Esophagus squamous epithelium (tissue), 5 donors: ENCODE measurements at regions not wholly inside any gene's neighbourhood (a gene's known extent, or its start where the extent isn't known, plus 50 kb on each side); places are given as distances from the start of the nearest gene placed in this dataset.
A peak's percentile ranks its signal among the peaks of the same experiment; 100 is the strongest.

Experiments
- DNase-seq: peaks from one replicate; lab custom pipeline; 2025; lab: John Stamatoyannopoulos, UW
- H3K27ac ChIP-seq, 4 donors: fragments of 200-600 bp; sonication (generic); one replicate each; pipeline ENCODE4 v1.5.1; 2016 to 2019; ENCODE audit warnings: mild to moderate bottlenecking in 1 of 4
- H3K27me3 ChIP-seq, 4 donors: fragments of 200-600 bp; sonication (generic); 1 replicate in 3 of 4; 2 replicates in 1 of 4; pipeline versions ENCODE4 v1.5.1 to v1.6.0; 2017 to 2021; ENCODE audit warnings: antibody characterized with exemption in 1 of 4
- H3K36me3 ChIP-seq, 3 donors: fragments of 200-600 bp; sonication (generic); one replicate each; pipeline ENCODE4 v1.5.1; 2016 to 2019
- H3K4me1 ChIP-seq, 3 donors: fragments of 200-600 bp; sonication (generic); one replicate each; pipeline ENCODE4 v1.5.1; 2017 to 2019
- H3K4me3 ChIP-seq, 4 donors: fragments of 200-600 bp; sonication (generic); 1 replicate in 3 of 4; 2 replicates in 1 of 4; pipeline ENCODE4 v1.5.1; 2016 to 2019; ENCODE audit warnings: mild to moderate bottlenecking in 2 of 4, moderate library complexity in 1 of 4
- H3K9me3 ChIP-seq, 3 donors: fragments of 200-600 bp; sonication (generic); one replicate each; pipeline ENCODE4 v1.5.1; 2016 to 2019
- CTCF ChIP-seq, 6 experiments: fragments of 450-650 bp in 4 of 6; fragments of 200-600 bp in 2 of 6; sonication (generic) in 2 of 6; IDR thresholded peaks; one replicate each; pipeline ENCODE4 v1.5.1; 2016 to 2019; ENCODE audit warnings: antibody characterized with exemption in 6 of 6, mild to moderate bottlenecking in 4 of 6, moderate library complexity in 4 of 6
- POLR2A ChIP-seq, 4 donors: fragments of 450-650 bp; IDR thresholded peaks; one replicate each; pipeline ENCODE4 v1.6.1; 2017; ENCODE audit warnings: antibody characterized with exemption in 4 of 4, mild to moderate bottlenecking in 4 of 4, moderate library complexity in 3 of 4
- WGBS, 2 donors: methylation state at CpG; one replicate each; pipeline ENCODE4 v1.1.5; 2018; 5-methylcytosine and 5-hydroxymethylcytosine counted together
- intact Hi-C: fragments of 100-400 bp; cut with DNase I; formaldehyde crosslinking; loops from one replicate; pipeline ENCODE4 v1.15.0; 2022
- donor health status: DM: yes; HTN: yes; CAD: no.

- H3K9me3 ChIP-seq: no peaks in the 10 kb centered on the region
- no peak for DNase-seq
- 72 to 84% methylated on average over 1 of the region's 1 CpG for WGBS, 2 donors
- H3K4me3 ChIP-seq: peak overlapping the region in 1 of 4 donors; percentile 26
- H3K27ac ChIP-seq: peak overlapping the region in 1 of 4 donors; percentile 36
- no peak for TF ChIP-seq POLR2A (IDR thresholded peaks at IDR 0.05)
- no peaks in the 10 kb centered on the region for H3K36me3 ChIP-seq
- peaks cover 0 to 15% (median 0%) of the 10 kb centered on the region in 3 donors for H3K4me1 ChIP-seq
- intact Hi-C loops: no loop called here
- peaks cover 0 to 52% (median 2%) of the 10 kb centered on the region in 4 donors for H3K27me3 ChIP-seq
Observed at GRCh38 chr9:21564175-21564574, 82.1 kb upstream of the IFNE start.

- H3K4me1 ChIP-seq: peaks cover 0 to 6% (median 0%) of the 10 kb centered on the region in 3 donors
- no peaks in the 10 kb centered on the region for H3K9me3 ChIP-seq
- H3K36me3 ChIP-seq: no peaks in the 10 kb centered on the region
- intact Hi-C loops: no loop called here
- no peak overlapping the region for H3K4me3 ChIP-seq
- H3K27me3 ChIP-seq: peaks cover 0 to 42% (median 2%) of the 10 kb centered on the region in 4 donors
- no peak for TF ChIP-seq POLR2A (IDR thresholded peaks at IDR 0.05)
- TF ChIP-seq CTCF (IDR thresholded peaks at IDR 0.05): no peak
- DNase-seq: no peak
- 18 to 41% methylated on average over 3 of the region's 3 CpGs for WGBS, 2 donors
- H3K27ac ChIP-seq: no peak overlapping the region
Observed at GRCh38 chr9:21565155-21565554, 83.0 kb upstream of the IFNE start.

- intact Hi-C loops: no loop called here
- no peaks in the 10 kb centered on the region for H3K36me3 ChIP-seq
- H3K9me3 ChIP-seq: no peaks in the 10 kb centered on the region
- peaks cover 0 to 35% (median 2%) of the 10 kb centered on the region in 4 donors for H3K27me3 ChIP-seq
- no peak overlapping the region for H3K4me3 ChIP-seq
- 87 to 88% methylated on average over 2 of the region's 2 CpGs for WGBS, 2 donors
- H3K4me1 ChIP-seq: no peaks in the 10 kb centered on the region
- TF ChIP-seq CTCF (IDR thresholded peaks at IDR 0.05): no peak
- TF ChIP-seq POLR2A (IDR thresholded peaks at IDR 0.05): no peak
- DNase-seq: no peak
- H3K27ac ChIP-seq: no peak overlapping the region
Observed at GRCh38 chr9:21567926-21568325, 85.8 kb upstream of the IFNE start.

DNA sequence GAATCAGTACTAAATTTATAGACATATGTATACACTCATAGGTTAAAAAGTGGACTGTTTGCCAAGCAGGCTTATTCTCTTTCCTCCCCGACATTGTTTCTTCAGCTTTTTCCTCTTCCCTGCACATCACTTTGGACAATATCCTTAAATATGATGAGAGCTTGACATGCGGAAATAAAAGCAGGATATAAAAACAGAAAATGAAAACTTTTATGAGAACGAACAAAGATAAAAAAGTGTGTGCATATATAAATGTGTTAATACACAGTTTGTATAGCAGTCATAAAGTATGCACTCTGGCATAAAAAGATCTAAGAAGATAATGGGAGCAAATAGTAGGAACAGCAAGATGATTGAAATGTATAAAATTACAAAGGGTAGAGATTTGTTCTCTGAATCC, 86.4 kb upstream of the IFNE start:
- DNase-seq: no peak
- TF ChIP-seq POLR2A (IDR thresholded peaks at IDR 0.05) (no peak), CTCF (IDR thresholded peaks at IDR 0.05) (no peak)
- intact Hi-C loops: no loop called here
- no peak overlapping the region for H3K27ac ChIP-seq
- H3K4me1 ChIP-seq: no peaks in the 10 kb centered on the region
- H3K36me3 ChIP-seq: no peaks in the 10 kb centered on the region
- H3K4me3 ChIP-seq: no peak overlapping the region
- 77 to 83% methylated on average over 3 of the region's 3 CpGs for WGBS, 2 donors
- H3K9me3 ChIP-seq: no peaks in the 10 kb centered on the region
- H3K27me3 ChIP-seq: peaks cover 0 to 35% (median 2%) of the 10 kb centered on the region in 4 donors

DNA sequence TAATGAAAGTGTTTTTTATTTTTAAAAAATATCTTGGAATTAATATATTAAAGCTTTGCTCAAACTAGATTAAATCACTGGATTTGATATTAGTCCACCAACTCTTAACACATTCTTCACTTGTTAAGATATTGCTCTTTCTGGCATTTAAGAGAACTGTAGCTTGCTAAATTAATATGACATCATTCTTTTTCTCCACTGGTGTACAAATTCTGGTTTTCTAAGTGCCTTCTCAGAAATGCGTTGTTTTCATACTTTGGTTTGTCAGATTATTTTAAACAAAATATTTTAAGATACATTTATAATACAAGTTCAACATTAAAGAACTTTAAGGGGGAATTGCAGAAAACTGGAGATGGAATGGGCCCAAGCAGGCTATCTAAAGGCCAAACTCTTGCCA, 87.6 kb upstream of the IFNE start:
- Histone ChIP-seq H3K27me3 (peaks cover 0 to 29% (median 2%) of the 10 kb centered on the region in 4 donors), H3K4me1 (no peaks in the 10 kb centered on the region), H3K27ac (no peak overlapping the region), H3K36me3 (no peaks in the 10 kb centered on the region), H3K9me3 (no peaks in the 10 kb centered on the region), H3K4me3 (no peak overlapping the region)
- TF ChIP-seq CTCF (IDR thresholded peaks at IDR 0.05) (no peak), POLR2A (IDR thresholded peaks at IDR 0.05) (no peak)
- WGBS, 2 donors: 83 to 85% methylated on average over 1 of the region's 1 CpG
- intact Hi-C loops: no loop called here
- no peak for DNase-seq
